ENCODE measurements at regions not wholly inside any gene's neighbourhood (a gene's known extent, or its start where the extent isn't known, plus 50 kb on each side); places are given as distances from the start of the nearest gene placed in this dataset.

- no peak for TF ChIP-seq CTCF (IDR thresholded peaks at IDR 0.05; ENCODE audit: low read depth, low read length)
- TF ChIP-seq EZH2phosphoT487 (IDR thresholded peaks at IDR 0.05; ENCODE audit: low read depth) = no peak
Observed at GRCh38 chr6:76532647-76533046, 460.2 kb upstream of the IMPG1 start.

Measured in OCI-LY3 (cell line).